ENCODE measurements at regions not wholly inside any gene's neighbourhood (a gene's known extent, or its start where the extent isn't known, plus 50 kb on each side); places are given as distances from the start of the nearest gene placed in this dataset.

GRCh38 chr3:11898611-11899325 lies 52.1 kb upstream of the TAMM41 start:
- TF ChIP-seq CTCF (IDR thresholded peaks at IDR 0.05; ENCODE audit: low read depth, low read length, poor library complexity, severe bottlenecking) (no peak), EZH2phosphoT487 (IDR thresholded peaks at IDR 0.05; ENCODE audit: borderline replicate concordance, low read length) (no peak)

Data from DOHH2 (cell line).